ENCODE measurements at regions not wholly inside any gene's neighbourhood (a gene's known extent, or its start where the extent isn't known, plus 50 kb on each side); places are given as distances from the start of the nearest gene placed in this dataset.

DNA sequence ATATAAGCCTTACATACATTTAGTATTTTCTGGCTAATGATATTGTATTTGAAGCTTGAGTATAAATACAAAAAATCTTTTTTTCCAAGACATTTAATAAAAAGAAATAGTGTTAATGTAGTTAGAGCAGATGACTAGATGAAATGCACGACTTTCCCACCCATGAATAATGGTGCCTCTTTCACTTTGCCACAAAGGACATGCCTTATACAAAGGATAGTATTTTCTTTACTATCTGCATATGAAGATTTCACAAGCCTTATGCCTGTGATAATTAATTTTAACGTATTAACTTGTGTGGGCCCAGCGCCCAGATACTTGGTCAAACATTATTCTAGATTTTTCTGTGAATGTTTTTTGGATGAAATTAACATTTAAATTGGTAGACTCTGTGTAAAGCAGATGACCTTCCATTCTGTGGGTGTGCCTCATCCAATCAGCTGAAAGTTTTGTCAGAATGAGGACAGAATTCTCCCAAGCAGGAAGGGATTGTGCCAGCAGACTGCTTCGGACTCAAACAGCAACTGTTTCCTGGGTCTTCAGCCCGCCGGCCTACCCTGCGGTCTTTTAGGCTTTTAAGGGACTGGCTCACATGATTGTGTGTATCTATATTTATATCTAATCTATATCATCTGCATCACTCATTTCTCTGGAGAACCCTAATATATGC lies 115.4 kb downstream of the USP22 start:
- TF ChIP-seq, protein P1, sequence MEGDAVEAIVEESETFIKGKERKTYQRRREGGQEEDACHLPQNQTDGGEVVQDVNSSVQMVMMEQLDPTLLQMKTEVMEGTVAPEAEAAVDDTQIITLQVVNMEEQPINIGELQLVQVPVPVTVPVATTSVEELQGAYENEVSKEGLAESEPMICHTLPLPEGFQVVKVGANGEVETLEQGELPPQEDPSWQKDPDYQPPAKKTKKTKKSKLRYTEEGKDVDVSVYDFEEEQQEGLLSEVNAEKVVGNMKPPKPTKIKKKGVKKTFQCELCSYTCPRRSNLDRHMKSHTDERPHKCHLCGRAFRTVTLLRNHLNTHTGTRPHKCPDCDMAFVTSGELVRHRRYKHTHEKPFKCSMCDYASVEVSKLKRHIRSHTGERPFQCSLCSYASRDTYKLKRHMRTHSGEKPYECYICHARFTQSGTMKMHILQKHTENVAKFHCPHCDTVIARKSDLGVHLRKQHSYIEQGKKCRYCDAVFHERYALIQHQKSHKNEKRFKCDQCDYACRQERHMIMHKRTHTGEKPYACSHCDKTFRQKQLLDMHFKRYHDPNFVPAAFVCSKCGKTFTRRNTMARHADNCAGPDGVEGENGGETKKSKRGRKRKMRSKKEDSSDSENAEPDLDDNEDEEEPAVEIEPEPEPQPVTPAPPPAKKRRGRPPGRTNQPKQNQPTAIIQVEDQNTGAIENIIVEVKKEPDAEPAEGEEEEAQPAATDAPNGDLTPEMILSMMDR (IDR thresholded peaks at IDR 0.05), result no peak
- TF ChIP-seq POLR2A (IDR thresholded peaks at IDR 0.05), result no peak
- no peak for TF ChIP-seq EP300 (IDR thresholded peaks at IDR 0.05)
- no peak for TF ChIP-seq POLR2AphosphoS5 (IDR thresholded peaks at IDR 0.05)

Measured in stomach (tissue), 4 donors.